BJ (cell line): ENCODE measurements at regions not wholly inside any gene's neighbourhood (a gene's known extent, or its start where the extent isn't known, plus 50 kb on each side); places are given as distances from the start of the nearest gene placed in this dataset.

Source experiments
- CTCF ChIA-PET: fragments of 350-600 bp; formaldehyde crosslinking; extraction: SDS; loops from one replicate; lab custom pipeline; 2021; ENCODE audit warnings: antibody characterized with exemption, inconsistent platforms; lab: Yijun Ruan, JAX
- POLR2A ChIA-PET: fragments of 300-600 bp; sonication (Branson Sonifier 250); formaldehyde crosslinking; extraction: SDS; loops from one replicate; lab custom pipeline; 2021; ENCODE audit warnings: antibody characterized with exemption; lab: Charles Lee
- DNase-seq: peaks from one replicate; pipeline ENCODE4 v3.0.0-alpha.2; 2011; ENCODE audit warnings: low read depth
- H3K27me3 ChIP-seq: 2 replicates; pipeline ENCODE4 v1.6.0; 2011; ENCODE audit warnings: low read length; ENCODE audit not compliant: control insufficient read depth, insufficient read depth
- H3K36me3 ChIP-seq: 2 replicates; pipeline ENCODE4 v1.5.1; 2011; ENCODE audit warnings: low read length; ENCODE audit not compliant: control insufficient read depth, insufficient read depth
- H3K4me3 ChIP-seq: 2 replicates; pipeline ENCODE4 v1.5.1; 2011; ENCODE audit warnings: low read depth, mild to moderate bottlenecking, control low read depth, low read length
- CTCF ChIP-seq: IDR thresholded peaks from 2 replicates; pipeline ENCODE4 v1.5.1; 2011; ENCODE audit warnings: low read depth, mild to moderate bottlenecking, control low read depth, inconsistent platforms, low read length, moderate library complexity; ENCODE audit not compliant: insufficient read depth

GRCh38 chr15:88725305-88726210 is 77.7 kb upstream of the ACAN start:
- 0 out of 2 replicates have a peak, but pooled peaks cover 1% of the 10 kb centered on the region for H3K27me3 ChIP-seq
- ChIA-PET POLR2A (no interaction called here), CTCF (no interaction called here)
- no peak overlapping the region for H3K4me3 ChIP-seq
- TF ChIP-seq CTCF, result no peak
- no peaks in the 10 kb centered on the region for H3K36me3 ChIP-seq
- DNase-seq, result no peak

GRCh38 chr15:88727439-88727838 is 75.8 kb upstream of the ACAN start:
- no peak for DNase-seq
- Histone ChIP-seq H3K4me3 (no peak overlapping the region), H3K27me3 (0 out of 2 replicates have a peak, but pooled peaks cover 1% of the 10 kb centered on the region), H3K36me3 (no peaks in the 10 kb centered on the region)
- TF ChIP-seq CTCF, result no peak
- POLR2A ChIA-PET, result no interaction called here
- CTCF ChIA-PET, result interaction anchor here (0.9 kb wide), 1 partner anchor 9 kb away, joined by 3 read pairs; no protein-coding TSS in a partner anchor

GRCh38 chr15:88729581-88729980 is 73.7 kb upstream of the ACAN start:
- Histone ChIP-seq H3K27me3 (0 out of 2 replicates have a peak, but pooled peaks cover 1% of the 10 kb centered on the region), H3K4me3 (no peak overlapping the region), H3K36me3 (no peaks in the 10 kb centered on the region)
- POLR2A ChIA-PET, result no interaction called here
- TF ChIP-seq CTCF, result no peak
- DNase-seq, result no peak
- CTCF ChIA-PET, result no interaction called here

GRCh38 chr15:88730751-88731150 is 72.5 kb upstream of the ACAN start:
- POLR2A ChIA-PET, result no interaction called here
- no peak for DNase-seq
- Histone ChIP-seq H3K36me3 (no peaks in the 10 kb centered on the region), H3K27me3 (no peaks in the 10 kb centered on the region), H3K4me3 (no peak overlapping the region)
- TF ChIP-seq CTCF, result no peak
- CTCF ChIA-PET, result no interaction called here

GRCh38 chr15:88735212-88735611 is 68.0 kb upstream of the ACAN start:
- no peak for DNase-seq
- no peak for TF ChIP-seq CTCF
- Histone ChIP-seq H3K27me3 (0 out of 2 replicates have a peak, but pooled peaks cover 2% of the 10 kb centered on the region), H3K4me3 (no peak overlapping the region), H3K36me3 (no peaks in the 10 kb centered on the region)
- POLR2A ChIA-PET, result no interaction called here
- CTCF ChIA-PET, result no interaction called here
